Type B pancreatic cell (in vitro differentiated cells): ENCODE measurements at regions not wholly inside any gene's neighbourhood (a gene's known extent, or its start where the extent isn't known, plus 50 kb on each side); places are given as distances from the start of the nearest gene placed in this dataset.

ENCODE experiments used
- DNase-seq: peaks from one replicate; pipeline ENCODE4 v3.0.0; 2021; ENCODE audit warnings: mixed read lengths; ENCODE audit not compliant: unreplicated experiment; ENCODE audit errors: extremely low spot score
- H3K27ac Mint-ChIP-seq: 2 replicates; pipeline ENCODE4 v1.8.0; 2021; ENCODE audit warnings: mild to moderate bottlenecking, mixed read lengths
- H3K27me3 Mint-ChIP-seq: 2 replicates; pipeline ENCODE4 v1.8.0; 2021; ENCODE audit warnings: mixed read lengths
- H3K36me3 Mint-ChIP-seq: 2 replicates; pipeline ENCODE4 v1.8.0; 2021; ENCODE audit warnings: mixed read lengths
- H3K4me1 Mint-ChIP-seq: one replicate; pipeline ENCODE4 v1.8.0; 2021; ENCODE audit warnings: mixed read lengths; ENCODE audit not compliant: unreplicated experiment
- H3K4me3 Mint-ChIP-seq: 2 replicates; pipeline ENCODE4 v1.8.0; 2021; ENCODE audit warnings: mild to moderate bottlenecking, mixed read lengths
- H3K9me3 Mint-ChIP-seq: 2 replicates; pipeline ENCODE4 v1.8.0; 2021; ENCODE audit warnings: mixed read lengths
- CTCF ChIP-seq: fragments of 200-600 bp; sonication (generic); conservative IDR thresholded peaks from 2 replicates; pipeline ENCODE4 v1.5.0; 2021; ENCODE audit warnings: antibody characterized with exemption, mild to moderate bottlenecking

GRCh38 chr21:27244776-27245175 lies 277.9 kb upstream of the ADAMTS5 start:
- no peaks in the 10 kb centered on the region for H3K4me1 Mint-ChIP-seq
- no peak overlapping the region for H3K27ac Mint-ChIP-seq
- TF ChIP-seq CTCF, result no peak
- no peak for DNase-seq
- H3K36me3 Mint-ChIP-seq, result no peaks in the 10 kb centered on the region
- peaks cover 4% of the 10 kb centered on the region for H3K9me3 Mint-ChIP-seq
- H3K4me3 Mint-ChIP-seq, result no peak overlapping the region
- no peaks in the 10 kb centered on the region for H3K27me3 Mint-ChIP-seq

- Mint-ChIP-seq H3K9me3 (peaks cover 4% of the 10 kb centered on the region), H3K27me3 (no peaks in the 10 kb centered on the region), H3K27ac (no peak overlapping the region), H3K36me3 (no peaks in the 10 kb centered on the region), H3K4me3 (no peak overlapping the region), H3K4me1 (no peaks in the 10 kb centered on the region)
- DNase-seq, result no peak
- TF ChIP-seq CTCF, result no peak
Observed at GRCh38 chr21:27244352-27244751, 277.5 kb upstream of the ADAMTS5 start.

- H3K4me1 Mint-ChIP-seq, result no peaks in the 10 kb centered on the region
- no peak overlapping the region for H3K27ac Mint-ChIP-seq
- no peak overlapping the region for H3K4me3 Mint-ChIP-seq
- no peak for DNase-seq
- H3K9me3 Mint-ChIP-seq, result peaks cover 4% of the 10 kb centered on the region
- no peak for TF ChIP-seq CTCF
- H3K27me3 Mint-ChIP-seq, result no peaks in the 10 kb centered on the region
- no peaks in the 10 kb centered on the region for H3K36me3 Mint-ChIP-seq
Observed at GRCh38 chr21:27240839-27241238, 274.0 kb upstream of the ADAMTS5 start.

GRCh38 chr21:27233514-27234115 lies 266.7 kb upstream of the ADAMTS5 start:
- Mint-ChIP-seq H3K36me3 (no peaks in the 10 kb centered on the region), H3K27ac (no peak overlapping the region), H3K4me1 (no peaks in the 10 kb centered on the region), H3K4me3 (no peak overlapping the region), H3K27me3 (no peaks in the 10 kb centered on the region), H3K9me3 (no peaks in the 10 kb centered on the region)
- DNase-seq, result no peak
- TF ChIP-seq CTCF, result no peak

- no peak overlapping the region for H3K4me3 Mint-ChIP-seq
- TF ChIP-seq CTCF, result no peak
- H3K27me3 Mint-ChIP-seq, result no peaks in the 10 kb centered on the region
- H3K36me3 Mint-ChIP-seq, result no peaks in the 10 kb centered on the region
- no peak for DNase-seq
- H3K9me3 Mint-ChIP-seq, result no peaks in the 10 kb centered on the region
- H3K27ac Mint-ChIP-seq, result no peak overlapping the region
- no peaks in the 10 kb centered on the region for H3K4me1 Mint-ChIP-seq
Observed at GRCh38 chr21:27225940-27226339, 259.1 kb upstream of the ADAMTS5 start.

- H3K27me3 Mint-ChIP-seq, result no peaks in the 10 kb centered on the region
- H3K36me3 Mint-ChIP-seq, result no peaks in the 10 kb centered on the region
- H3K27ac Mint-ChIP-seq, result no peak overlapping the region
- H3K4me1 Mint-ChIP-seq, result no peaks in the 10 kb centered on the region
- H3K9me3 Mint-ChIP-seq, result no peaks in the 10 kb centered on the region
- DNase-seq, result no peak
- TF ChIP-seq CTCF, result no peak
- no peak overlapping the region for H3K4me3 Mint-ChIP-seq
Observed at GRCh38 chr21:27225151-27225550, 258.3 kb upstream of the ADAMTS5 start.
